ENCODE measurements at regions not wholly inside any gene's neighbourhood (a gene's known extent, or its start where the extent isn't known, plus 50 kb on each side); places are given as distances from the start of the nearest gene placed in this dataset.

GRCh38 chr14:51334566-51334965, 94.5 kb downstream of the TMX1 start:
- no peak for TF ChIP-seq CTCF (conservative IDR thresholded peaks at IDR 0.05)
- no peak for TF ChIP-seq EZH2 (IDR thresholded peaks at IDR 0.05; ENCODE audit: low read depth)

All from PC-9 (cell line).